GM21447 (cell line): ENCODE measurements at regions not wholly inside any gene's neighbourhood (a gene's known extent, or its start where the extent isn't known, plus 50 kb on each side); places are given as distances from the start of the nearest gene placed in this dataset.

ENCODE experiments used
- ATAC-seq: cut with Tn5 transposase; IDR thresholded peaks from one replicate; pipeline ENCODE4 v1.9.1; 2021; ENCODE audit not compliant: unreplicated experiment

DNA sequence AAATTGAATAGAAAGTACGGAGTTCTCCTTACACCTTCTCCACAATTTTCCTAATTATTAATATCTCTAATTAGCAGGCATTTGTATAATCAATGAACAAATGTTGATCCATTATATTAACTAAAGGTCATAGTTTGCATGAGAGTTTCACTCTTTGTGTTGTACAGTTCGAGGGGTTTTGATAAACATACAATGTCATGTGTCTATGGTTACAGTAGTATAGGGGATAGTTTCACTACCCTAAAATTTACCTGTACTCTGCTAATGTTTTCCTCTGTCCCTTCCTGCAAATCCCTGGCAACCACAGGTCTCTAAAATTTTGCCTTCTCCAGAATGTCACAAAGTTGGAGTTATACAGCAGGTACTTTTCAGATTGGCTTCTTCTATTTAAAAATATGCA is 1199.8 kb upstream of the GJE1 start:
- no peak for ATAC-seq

DNA sequence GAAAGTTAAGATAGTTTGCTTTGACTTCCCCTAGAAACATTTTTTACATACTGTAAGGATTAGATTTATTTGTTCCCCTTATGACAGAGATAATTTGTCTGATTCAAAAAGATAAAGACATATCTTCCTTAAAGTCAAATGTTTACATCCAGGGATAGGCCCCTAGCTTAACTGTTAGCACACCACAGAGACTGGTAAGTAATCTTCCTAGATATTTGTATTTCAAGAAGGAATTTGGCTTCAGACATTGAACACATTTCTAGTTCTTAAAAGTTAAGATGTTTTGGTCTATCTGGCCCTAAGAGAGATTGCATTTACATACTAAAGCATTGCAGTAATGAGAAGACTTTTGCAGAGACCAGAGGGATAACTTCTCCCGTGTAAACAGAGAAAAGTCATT is 1201.1 kb upstream of the GJE1 start:
- ATAC-seq, result no peak

DNA sequence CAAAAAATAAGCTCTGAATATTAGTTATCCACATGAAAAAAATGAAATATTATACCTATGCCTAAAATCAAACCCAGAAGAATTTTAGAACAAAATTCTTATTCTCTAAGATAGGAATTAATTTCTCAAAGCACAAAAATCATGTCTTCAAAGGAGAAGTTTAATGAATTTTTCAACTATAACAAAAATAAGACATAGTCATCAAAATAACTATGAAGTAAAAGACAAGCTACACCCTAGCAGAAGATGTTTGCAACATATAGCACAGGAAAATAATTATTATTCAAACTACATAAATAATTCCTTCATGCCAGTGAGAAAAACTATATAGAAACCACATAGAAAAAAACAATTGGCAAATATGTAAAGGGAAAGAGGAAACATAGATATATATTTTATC is 1203.6 kb upstream of the GJE1 start:
- no peak for ATAC-seq

- ATAC-seq, result no peak
Measured at GRCh38 chr6:140923048-140923447, 1209.7 kb upstream of the GJE1 start.

DNA sequence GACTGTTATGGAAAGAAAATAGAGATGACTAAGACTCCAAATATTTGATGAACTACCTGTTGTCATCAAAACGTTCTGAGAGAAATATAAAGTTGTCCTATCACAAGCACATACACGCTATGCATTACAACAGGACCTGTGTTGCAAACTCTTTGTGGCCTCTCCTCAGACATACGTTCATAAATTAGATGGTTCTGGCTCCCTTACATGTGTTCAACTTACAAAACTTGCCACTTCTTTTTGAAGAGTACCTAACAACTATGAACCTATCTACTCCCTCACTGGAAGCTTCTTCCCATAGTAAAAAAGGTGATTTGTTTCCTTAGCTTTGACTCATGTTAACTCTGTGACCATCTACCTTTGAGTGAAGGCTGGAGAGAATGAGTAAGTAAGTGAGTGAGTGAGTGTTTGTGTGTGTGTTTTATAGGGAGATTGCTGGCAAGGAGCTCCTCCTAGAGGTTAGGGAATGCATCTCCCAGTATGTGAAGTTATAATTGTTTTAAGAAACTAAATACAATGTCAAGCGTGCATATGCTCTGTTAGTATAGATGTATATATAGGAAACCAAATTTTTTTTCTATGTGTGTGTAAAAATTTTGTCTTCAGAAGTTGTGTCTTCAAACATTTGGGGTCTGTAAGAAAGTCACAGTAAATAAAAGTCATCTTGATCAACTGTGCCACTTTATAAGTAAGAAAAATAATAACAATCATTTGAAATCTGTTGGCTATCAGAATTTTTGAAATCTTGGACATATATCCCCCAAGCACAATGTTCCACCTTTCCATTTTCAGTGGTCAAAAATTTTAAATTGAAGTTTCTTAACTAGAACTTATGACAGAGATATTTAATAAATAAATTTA is 1211.1 kb upstream of the GJE1 start:
- ATAC-seq, result no peak

DNA sequence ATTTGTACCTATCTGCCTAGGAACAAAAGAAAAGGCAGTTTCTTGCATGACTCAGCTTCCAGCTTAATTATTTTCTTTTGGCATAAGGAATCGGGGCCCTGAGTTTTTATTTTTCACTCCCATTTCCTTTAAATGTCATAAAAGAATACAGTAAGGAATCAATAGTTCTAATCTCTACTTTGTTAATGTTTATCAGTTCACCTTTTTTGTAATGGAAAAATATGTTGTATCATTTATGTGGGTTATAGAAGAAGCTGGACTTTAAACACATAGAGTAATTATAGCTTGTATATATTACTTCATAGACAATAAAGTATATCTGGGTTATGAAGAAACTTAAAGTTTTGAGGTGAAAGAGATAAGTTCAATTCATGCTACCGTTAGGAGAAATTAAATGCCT is 1214.8 kb upstream of the GJE1 start:
- no peak for ATAC-seq

GRCh38 chr6:140915551-140915950 is 1217.2 kb upstream of the GJE1 start:
- ATAC-seq, result no peak

DNA sequence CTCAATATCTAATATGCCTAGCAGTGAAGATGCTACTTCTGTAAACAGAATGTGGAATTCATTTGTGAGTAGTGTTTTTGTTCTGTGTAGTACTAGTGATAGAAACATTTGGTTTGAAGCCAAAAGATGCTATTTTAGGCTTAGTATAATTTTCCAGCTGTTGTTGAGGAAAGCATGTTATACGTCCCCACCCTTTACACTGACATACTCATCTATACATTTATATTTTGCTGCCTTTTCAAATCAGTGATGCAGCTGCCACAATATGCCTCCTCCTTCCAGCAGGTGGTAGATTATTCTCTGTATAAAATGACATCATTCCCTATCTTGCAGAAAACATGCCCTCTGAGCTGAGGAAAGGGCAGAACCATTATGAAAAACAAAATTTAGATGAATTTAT is 1217.6 kb upstream of the GJE1 start:
- no peak for ATAC-seq

DNA sequence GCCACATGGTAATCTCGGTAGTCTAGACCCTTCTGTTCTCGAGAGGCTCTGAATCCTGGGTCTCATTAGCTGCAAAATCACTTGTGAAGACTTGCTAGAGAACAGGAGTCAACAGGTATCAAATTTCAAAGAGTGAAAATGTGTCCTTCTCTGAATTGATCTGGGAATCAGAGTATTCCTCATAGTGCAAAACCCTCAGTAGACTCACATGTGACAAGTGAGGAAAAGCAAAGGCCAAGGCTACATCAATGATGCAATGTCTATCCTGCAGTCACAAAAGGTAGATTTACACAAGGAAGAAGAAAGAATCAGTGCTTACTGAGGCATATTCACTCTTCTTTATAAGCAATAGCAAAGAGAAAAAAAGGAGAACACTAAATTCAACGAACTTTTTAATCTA is 1220.0 kb upstream of the GJE1 start:
- no peak for ATAC-seq

GRCh38 chr6:140909625-140910024 is 1223.1 kb upstream of the GJE1 start:
- ATAC-seq, result no peak

DNA sequence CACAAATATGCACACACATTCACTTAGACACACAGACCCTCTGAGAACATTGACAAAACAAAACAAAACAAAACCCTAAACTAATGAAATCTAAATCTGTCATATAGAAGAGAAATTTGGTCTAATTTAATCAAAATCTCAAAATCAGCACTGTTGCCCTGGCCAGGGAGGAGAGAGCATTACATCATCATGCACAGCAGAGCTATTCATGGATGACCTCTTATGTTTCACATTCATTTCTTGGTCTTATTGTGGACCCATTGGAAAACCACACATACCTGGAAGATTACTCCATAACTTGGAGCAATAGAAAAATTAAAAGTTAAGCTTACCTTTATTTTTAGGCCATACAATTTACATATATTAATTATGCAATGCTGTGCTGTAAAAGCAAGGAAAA is 1223.6 kb upstream of the GJE1 start:
- no peak for ATAC-seq

GRCh38 chr6:140908505-140908904 is 1224.2 kb upstream of the GJE1 start:
- ATAC-seq, result no peak

DNA sequence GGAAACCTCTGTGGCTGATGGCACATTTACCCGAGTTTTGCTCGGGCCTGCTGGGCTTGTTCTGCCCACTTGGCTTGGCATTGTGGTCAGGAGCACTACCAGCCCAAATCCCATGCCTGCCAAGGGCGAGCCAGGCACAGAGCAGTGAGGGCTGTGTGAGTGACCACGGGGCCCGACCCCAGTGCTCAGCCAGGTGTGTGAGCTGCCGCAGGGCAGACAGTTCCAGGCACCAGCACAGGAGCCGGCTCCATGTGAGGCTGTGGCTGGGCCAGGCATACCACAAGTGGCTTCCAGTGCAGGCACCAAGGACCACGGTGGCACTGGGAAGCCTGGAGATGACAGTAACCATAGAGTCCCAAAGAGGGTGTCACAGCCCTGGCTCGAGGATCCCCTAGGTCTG is 1225.5 kb upstream of the GJE1 start:
- ATAC-seq, result no peak

DNA sequence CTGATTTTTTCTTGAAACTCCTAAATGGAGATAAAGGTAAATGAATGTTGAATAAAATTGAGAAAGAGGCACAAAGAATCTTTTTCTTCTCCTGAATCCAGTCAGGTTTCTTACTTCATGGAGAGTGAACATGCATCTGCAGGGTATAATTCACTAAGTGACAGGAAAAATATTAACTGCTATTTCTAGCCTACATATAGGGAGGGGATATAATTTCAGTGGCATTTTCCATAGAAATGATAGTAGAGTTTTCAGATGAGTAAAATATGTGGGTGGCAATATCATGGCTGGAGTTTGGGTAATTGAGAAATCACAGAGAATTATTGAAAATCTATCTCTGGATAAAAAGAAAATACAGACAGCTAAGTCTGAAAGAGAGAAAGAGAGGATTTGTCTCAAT is 1227.0 kb upstream of the GJE1 start:
- no peak for ATAC-seq

GRCh38 chr6:140905050-140905449 is 1227.7 kb upstream of the GJE1 start:
- ATAC-seq, result no peak

DNA sequence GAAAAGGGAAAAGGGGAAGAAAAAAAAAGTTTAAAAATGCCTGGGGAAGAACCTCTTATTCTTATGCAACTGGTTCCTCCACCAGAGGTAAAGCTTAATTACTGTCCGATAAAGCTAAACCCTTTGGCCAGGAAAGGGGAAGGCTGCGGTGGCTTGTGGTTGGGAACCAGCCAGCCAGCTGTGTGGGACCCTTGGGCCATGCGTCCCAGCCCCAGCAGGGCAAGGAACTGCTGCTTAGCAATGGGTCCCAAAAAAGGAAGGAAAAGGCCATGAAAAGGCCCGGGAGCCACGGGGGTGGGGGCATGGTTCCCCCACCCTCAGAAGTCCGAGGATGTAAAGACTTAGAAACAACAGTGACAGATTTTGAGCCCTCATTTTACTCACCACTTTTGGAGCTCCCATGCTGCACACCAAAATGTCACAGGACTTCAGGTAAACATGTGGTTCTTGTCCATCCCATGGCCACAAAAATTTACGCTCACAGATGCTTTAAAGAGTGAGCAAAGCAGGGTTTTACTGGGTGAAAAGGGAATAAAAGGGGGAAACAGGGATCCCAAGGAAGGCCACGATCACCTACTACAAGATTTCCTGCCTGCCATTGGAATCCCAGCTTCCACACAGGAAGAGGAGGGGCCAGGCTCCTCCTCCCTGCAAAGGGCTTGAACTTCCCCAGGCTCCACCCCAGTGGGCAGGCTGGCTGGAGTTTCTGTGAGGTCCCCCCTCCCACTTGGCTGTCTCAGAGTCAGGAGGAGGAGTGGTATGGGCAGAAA is 1234.7 kb upstream of the GJE1 start:
- ATAC-seq, result no peak

- ATAC-seq, result no peak
Measured at GRCh38 chr6:140897349-140897748, 1235.4 kb upstream of the GJE1 start.

DNA sequence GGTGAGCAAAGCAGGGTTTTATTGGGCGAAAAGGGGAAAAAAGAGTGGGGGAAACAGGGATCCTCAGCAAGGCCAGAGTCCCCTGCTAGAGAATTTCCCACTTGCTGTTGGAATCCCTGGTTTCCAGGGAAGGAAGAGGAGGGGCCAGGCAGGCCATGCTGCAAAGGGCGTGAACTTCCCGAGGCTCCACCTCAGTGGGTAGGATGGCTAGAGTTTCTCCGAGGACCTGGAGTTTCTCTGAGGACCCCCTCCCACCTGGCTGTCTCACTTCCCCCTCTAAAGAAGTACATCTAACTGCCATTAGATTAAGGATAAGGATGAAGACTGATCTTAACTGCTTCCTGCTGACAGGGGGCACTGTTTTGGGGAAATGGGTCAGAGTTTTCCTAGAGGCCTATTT is 1239.3 kb upstream of the GJE1 start:
- no peak for ATAC-seq

DNA sequence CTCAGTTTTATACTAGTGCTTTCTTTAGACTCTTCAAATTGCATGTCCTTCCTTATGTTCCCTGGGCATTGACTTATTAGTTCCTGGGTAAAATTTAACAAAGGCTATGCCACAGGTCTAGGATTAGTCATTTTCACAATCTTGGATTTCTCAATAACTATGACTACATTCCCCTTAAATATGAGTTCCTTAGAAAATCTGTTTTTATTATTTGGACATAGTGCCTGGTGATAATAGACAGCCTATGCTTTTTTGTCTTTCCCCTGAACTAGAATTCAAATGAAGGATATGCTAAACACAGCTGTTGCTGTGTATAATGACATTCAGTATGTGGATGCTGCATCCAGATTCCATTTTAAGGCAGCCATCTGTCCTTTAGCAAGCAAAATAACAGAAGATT is 1252.8 kb upstream of the GJE1 start:
- ATAC-seq, result no peak

GRCh38 chr6:140874066-140874465 is 1258.7 kb upstream of the GJE1 start:
- no peak for ATAC-seq

DNA sequence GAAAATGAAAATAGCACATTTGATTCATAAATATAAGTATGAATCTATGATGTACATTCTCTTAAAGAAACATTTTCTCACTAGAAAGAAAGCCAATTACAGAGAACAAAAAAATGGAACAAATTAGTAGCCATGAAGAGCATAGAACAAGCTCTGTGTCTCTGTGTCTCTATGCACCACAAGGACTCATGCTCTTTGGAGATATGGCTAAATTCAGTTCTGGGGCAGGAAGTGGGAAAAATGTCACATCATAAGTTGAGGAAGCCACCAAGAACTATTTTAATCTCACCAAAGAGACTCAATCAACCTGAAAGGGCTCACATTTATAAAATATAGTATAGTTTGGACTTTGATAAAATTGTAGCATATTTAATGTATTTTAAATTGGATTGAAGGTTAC is 1259.8 kb upstream of the GJE1 start:
- ATAC-seq, result no peak

- ATAC-seq, result no peak
Measured at GRCh38 chr6:140871911-140872310, 1260.8 kb upstream of the GJE1 start.
